IPS-18a (cell line): ENCODE measurements at regions not wholly inside any gene's neighbourhood (a gene's known extent, or its start where the extent isn't known, plus 50 kb on each side); places are given as distances from the start of the nearest gene placed in this dataset.

Source experiments
- H3K27ac ChIP-seq: one replicate; pipeline ENCODE4 v1.5.1; 2013; ENCODE audit warnings: low read length
- H3K27me3 ChIP-seq: one replicate; pipeline ENCODE4 v1.6.1; 2013; ENCODE audit warnings: mild to moderate bottlenecking, low read length; ENCODE audit not compliant: control insufficient read depth, insufficient read depth
- H3K36me3 ChIP-seq: one replicate; pipeline ENCODE4 v1.6.1; 2013; ENCODE audit warnings: low read depth, low read length; ENCODE audit not compliant: control insufficient read depth
- H3K4me1 ChIP-seq: one replicate; pipeline ENCODE4 v1.6.1; 2013; ENCODE audit warnings: low read depth, low read length; ENCODE audit not compliant: control insufficient read depth
- H3K4me3 ChIP-seq: one replicate; pipeline ENCODE4 v1.5.1; 2013; ENCODE audit warnings: low read length
- H3K9ac ChIP-seq: one replicate; pipeline ENCODE4 v1.6.1; 2013; ENCODE audit warnings: mild to moderate bottlenecking, low read length, moderate library complexity
- H3K9me3 ChIP-seq: one replicate; pipeline ENCODE4 v1.6.1; 2013; ENCODE audit warnings: low read depth, low read length; ENCODE audit not compliant: control insufficient read depth

- no peaks in the 10 kb centered on the region for H3K36me3 ChIP-seq
- H3K27ac ChIP-seq, result no peak overlapping the region
- no peaks in the 10 kb centered on the region for H3K9me3 ChIP-seq
- peaks cover 11% of the 10 kb centered on the region for H3K27me3 ChIP-seq
- no peaks in the 10 kb centered on the region for H3K4me1 ChIP-seq
- H3K9ac ChIP-seq, result no peak overlapping the region
- H3K4me3 ChIP-seq, result no peak overlapping the region
Observed at GRCh38 chr11:69922596-69923111, 103.4 kb upstream of the FGF3 start.

GRCh38 chr11:69923196-69923595 lies 104.0 kb upstream of the FGF3 start:
- Histone ChIP-seq H3K9ac (no peak overlapping the region), H3K36me3 (no peaks in the 10 kb centered on the region), H3K4me1 (no peaks in the 10 kb centered on the region), H3K27ac (no peak overlapping the region), H3K9me3 (no peaks in the 10 kb centered on the region), H3K27me3 (peaks cover 6% of the 10 kb centered on the region), H3K4me3 (no peak overlapping the region)

GRCh38 chr11:69923641-69924307 lies 104.6 kb upstream of the FGF3 start:
- peaks cover under 1% of the 10 kb centered on the region for H3K27me3 ChIP-seq

GRCh38 chr11:69924308-69925161 lies 105.3 kb upstream of the FGF3 start:
- H3K27me3 ChIP-seq, result no peaks in the 10 kb centered on the region
- no peak overlapping the region for H3K9ac ChIP-seq
- no peaks in the 10 kb centered on the region for H3K36me3 ChIP-seq
- no peak overlapping the region for H3K4me3 ChIP-seq
- no peaks in the 10 kb centered on the region for H3K9me3 ChIP-seq
- no peaks in the 10 kb centered on the region for H3K4me1 ChIP-seq
- no peak overlapping the region for H3K27ac ChIP-seq

More at GRCh38 chr11:69923641-69924307, 104.6 kb upstream of the FGF3 start:
- no peaks in the 10 kb centered on the region for H3K36me3 ChIP-seq
- no peak overlapping the region for H3K4me3 ChIP-seq
- H3K9me3 ChIP-seq, result no peaks in the 10 kb centered on the region
- H3K4me1 ChIP-seq, result no peaks in the 10 kb centered on the region
- no peak overlapping the region for H3K9ac ChIP-seq
- H3K27ac ChIP-seq, result no peak overlapping the region

- Histone ChIP-seq H3K36me3 (no peaks in the 10 kb centered on the region), H3K4me3 (no peak overlapping the region), H3K27me3 (no peaks in the 10 kb centered on the region), H3K4me1 (no peaks in the 10 kb centered on the region), H3K27ac (no peak overlapping the region), H3K9me3 (no peaks in the 10 kb centered on the region), H3K9ac (no peak overlapping the region)
Observed at GRCh38 chr11:69925366-69926196, 106.4 kb upstream of the FGF3 start.

GRCh38 chr11:69926376-69927050 lies 107.3 kb upstream of the FGF3 start:
- no peak overlapping the region for H3K27ac ChIP-seq
- no peaks in the 10 kb centered on the region for H3K27me3 ChIP-seq
- no peaks in the 10 kb centered on the region for H3K9me3 ChIP-seq
- no peak overlapping the region for H3K9ac ChIP-seq
- no peaks in the 10 kb centered on the region for H3K36me3 ChIP-seq
- no peaks in the 10 kb centered on the region for H3K4me1 ChIP-seq
- no peak overlapping the region for H3K4me3 ChIP-seq

- no peak overlapping the region for H3K4me3 ChIP-seq
- no peaks in the 10 kb centered on the region for H3K36me3 ChIP-seq
- H3K27me3 ChIP-seq, result no peaks in the 10 kb centered on the region
- H3K9ac ChIP-seq, result no peak overlapping the region
- no peaks in the 10 kb centered on the region for H3K9me3 ChIP-seq
- H3K4me1 ChIP-seq, result peaks cover 10% of the 10 kb centered on the region
- no peak overlapping the region for H3K27ac ChIP-seq
Observed at GRCh38 chr11:69928121-69928520, 108.9 kb upstream of the FGF3 start.

- Histone ChIP-seq H3K4me3 (no peak overlapping the region), H3K36me3 (no peaks in the 10 kb centered on the region), H3K27ac (no peak overlapping the region), H3K4me1 (peaks cover 10% of the 10 kb centered on the region), H3K27me3 (no peaks in the 10 kb centered on the region), H3K9ac (no peak overlapping the region), H3K9me3 (no peaks in the 10 kb centered on the region)
Observed at GRCh38 chr11:69928975-69929374, 109.8 kb upstream of the FGF3 start.

- Histone ChIP-seq H3K9ac (no peak overlapping the region), H3K27me3 (no peaks in the 10 kb centered on the region), H3K4me1 (peaks cover 10% of the 10 kb centered on the region), H3K4me3 (no peak overlapping the region), H3K9me3 (no peaks in the 10 kb centered on the region), H3K27ac (no peak overlapping the region), H3K36me3 (no peaks in the 10 kb centered on the region)
Observed at GRCh38 chr11:69930081-69931059, 111.2 kb upstream of the FGF3 start.
